H9 (cell line): ENCODE measurements at regions not wholly inside any gene's neighbourhood (a gene's known extent, or its start where the extent isn't known, plus 50 kb on each side); places are given as distances from the start of the nearest gene placed in this dataset.

ENCODE experiments used
- DNase-seq: peaks from one replicate; pipeline ENCODE4 v3.0.0-alpha.2; 2017
- H2AFZ ChIP-seq: one replicate; pipeline ENCODE4 v1.6.1; 2013; ENCODE audit warnings: mild to moderate bottlenecking, low read length, control low read depth, moderate library complexity
- H2AK5ac ChIP-seq: 2 replicates; pipeline ENCODE4 v1.6.1; 2013; ENCODE audit warnings: low read length, control low read depth, mixed read lengths; ENCODE audit not compliant: insufficient read length
- H2BK120ac ChIP-seq: one replicate; pipeline ENCODE4 v1.6.1; 2013; ENCODE audit warnings: low read depth, mild to moderate bottlenecking, low read length, control low read depth, inconsistent platforms; ENCODE audit not compliant: poor library complexity, severe bottlenecking
- H2BK12ac ChIP-seq: 2 replicates; pipeline ENCODE4 v1.6.1; 2013; ENCODE audit warnings: low read length, control low read depth, mixed read lengths, low read depth; ENCODE audit not compliant: insufficient read length
- H2BK15ac ChIP-seq: 2 replicates; pipeline ENCODE4 v1.6.1; 2013; ENCODE audit warnings: low read depth, low read length, control low read depth
- H2BK20ac ChIP-seq: one replicate; pipeline ENCODE4 v1.6.1; 2013; ENCODE audit warnings: low read depth, mild to moderate bottlenecking, low read length, control low read depth, inconsistent platforms; ENCODE audit not compliant: poor library complexity, severe bottlenecking
- H2BK5ac ChIP-seq: 2 replicates; pipeline ENCODE4 v1.6.1; 2013; ENCODE audit warnings: low read length, control low read depth, mixed read lengths; ENCODE audit not compliant: insufficient read length
- H3K14ac ChIP-seq: 2 replicates; pipeline ENCODE4 v1.6.1; 2013; ENCODE audit warnings: low read length, control low read depth; ENCODE audit not compliant: insufficient read depth
- H3K18ac ChIP-seq: 2 replicates; pipeline ENCODE4 v1.6.1; 2013; ENCODE audit warnings: low read depth, mild to moderate bottlenecking, mixed read lengths, low read length, control low read depth; ENCODE audit not compliant: insufficient read length
- H3K23ac ChIP-seq: 2 replicates; pipeline ENCODE4 v1.6.1; 2013; ENCODE audit warnings: low read length, control low read depth, mixed read lengths, low read depth; ENCODE audit not compliant: insufficient read length
- H3K23me2 ChIP-seq: 2 replicates; pipeline ENCODE4 v1.6.1; 2013; ENCODE audit warnings: low read depth, mild to moderate bottlenecking, mixed read lengths, low read length, control low read depth; ENCODE audit not compliant: insufficient read length, poor library complexity, severe bottlenecking
- H3K27ac ChIP-seq: 2 replicates; pipeline ENCODE4 v1.5.1; 2013; ENCODE audit warnings: low read length, control low read depth, mixed read lengths, low read depth; ENCODE audit not compliant: insufficient read length
- H3K27me3 ChIP-seq: 2 replicates; pipeline ENCODE4 v1.6.1; 2013; ENCODE audit warnings: low read length, control low read depth, inconsistent platforms; ENCODE audit not compliant: insufficient read depth
- H3K4ac ChIP-seq: 2 replicates; pipeline ENCODE4 v1.6.1; 2013; ENCODE audit warnings: low read depth, mild to moderate bottlenecking, control low read depth, inconsistent platforms, low read length, moderate library complexity
- H3K4me1 ChIP-seq: 2 replicates; pipeline ENCODE4 v1.6.1; 2013; ENCODE audit warnings: low read length, control low read depth, inconsistent platforms; ENCODE audit not compliant: insufficient read depth
- H3K4me2 ChIP-seq: 2 replicates; pipeline ENCODE4 v1.6.1; 2013; ENCODE audit warnings: low read length, control low read depth, mixed read lengths; ENCODE audit not compliant: insufficient read length, insufficient read depth
- H3K56ac ChIP-seq: 2 replicates; pipeline ENCODE4 v1.6.1; 2013; ENCODE audit warnings: low read depth, mild to moderate bottlenecking, mixed read lengths, low read length, control low read depth; ENCODE audit not compliant: insufficient read length
- H3K79me1 ChIP-seq: 2 replicates; pipeline ENCODE4 v1.6.1; 2013; ENCODE audit warnings: low read depth, mild to moderate bottlenecking, moderate library complexity, low read length, control low read depth, inconsistent platforms; ENCODE audit not compliant: insufficient read depth, poor library complexity, severe bottlenecking
- H3K79me2 ChIP-seq: 2 replicates; pipeline ENCODE4 v1.6.1; 2013; ENCODE audit warnings: low read length, control low read depth, inconsistent platforms; ENCODE audit not compliant: insufficient read depth
- H3K9ac ChIP-seq: 2 replicates; pipeline ENCODE4 v1.6.1; 2013; ENCODE audit warnings: low read length, control low read depth, mixed read lengths; ENCODE audit not compliant: insufficient read length; ENCODE audit errors: extremely low read depth
- H3K9me3 ChIP-seq: one replicate; pipeline ENCODE4 v1.6.1; 2013; ENCODE audit warnings: low read depth, low read length, inconsistent platforms; ENCODE audit not compliant: control insufficient read depth
- H3T11ph ChIP-seq: one replicate; pipeline ENCODE4 v1.6.1; 2013; ENCODE audit warnings: mild to moderate bottlenecking, low read length, control low read depth, inconsistent platforms
- H4K20me1 ChIP-seq: one replicate; pipeline ENCODE4 v1.6.1; 2013; ENCODE audit not compliant: control insufficient read depth, insufficient read length, insufficient read depth
- H4K5ac ChIP-seq: 2 replicates; pipeline ENCODE4 v1.6.1; 2013; ENCODE audit warnings: low read depth, mild to moderate bottlenecking, mixed read lengths, low read length, control low read depth; ENCODE audit not compliant: insufficient read length
- H4K8ac ChIP-seq: replicated peaks from 2 replicates; pipeline ENCODE4 v1.6.1; 2013; ENCODE audit warnings: low read length, control low read depth, mixed read lengths, low read depth; ENCODE audit not compliant: insufficient read length
- H4K91ac ChIP-seq: 2 replicates; pipeline ENCODE4 v1.6.1; 2013; ENCODE audit warnings: low read depth, mild to moderate bottlenecking, moderate library complexity, mixed read lengths, low read length, control low read depth; ENCODE audit not compliant: insufficient read length
- H3K27ac Mint-ChIP-seq, 3 experiments: 2 replicates in 2 of 3; 3 replicates in 1 of 3; pipeline ENCODE4 v1.8.0; 2020 to 2021; ENCODE audit warnings: mixed read lengths in 3 of 3, mild to moderate bottlenecking in 1 of 3, moderate library complexity in 1 of 3
- H3K27me3 Mint-ChIP-seq: 2 replicates; pipeline ENCODE4 v1.8.0; 2021; ENCODE audit warnings: low read depth, mild to moderate bottlenecking, moderate library complexity, mixed read lengths
- H3K36me3 Mint-ChIP-seq, 3 experiments: 2 replicates in 2 of 3; 3 replicates in 1 of 3; pipeline ENCODE4 v1.8.0; 2020 to 2021; ENCODE audit warnings: low read depth in 3 of 3, mixed read lengths in 3 of 3; ENCODE audit not compliant: insufficient read depth in 1 of 3
- H3K4me1 Mint-ChIP-seq, 2 experiments: 2 replicates each; pipeline ENCODE4 v1.8.0; 2020; ENCODE audit warnings: mixed read lengths in 2 of 2
- H3K4me3 Mint-ChIP-seq, 2 experiments: 2 replicates in 1 of 2; 3 replicates in 1 of 2; pipeline ENCODE4 v1.8.0; 2020 to 2021; ENCODE audit warnings: mild to moderate bottlenecking in 2 of 2, mixed read lengths in 2 of 2, moderate library complexity in 1 of 2
- H3K9me3 Mint-ChIP-seq, 2 experiments: 2 replicates in 1 of 2; 3 replicates in 1 of 2; pipeline ENCODE4 v1.8.0; 2020; ENCODE audit warnings: mild to moderate bottlenecking in 2 of 2, mixed read lengths in 2 of 2, moderate library complexity in 1 of 2
- CTCF ChIP-seq: fragments of 200-600 bp; sonication (generic); conservative IDR thresholded peaks from 3 replicates; pipeline ENCODE4 v1.8.0; 2021; ENCODE audit warnings: antibody characterized with exemption, mild to moderate bottlenecking
- WGBS: extraction: QIAGEN DNeasy Blood & Tissue Kit; methylation state at CpG from one replicate; pipeline ENCODE4 v1.1.7; 2013; ENCODE audit warnings: missing lambda C conversion rate, low lambda C conversion rate, mixed read lengths; ENCODE audit not compliant: insufficient read length; ENCODE audit errors: extremely low coverage; 5-methylcytosine and 5-hydroxymethylcytosine counted together

DNA sequence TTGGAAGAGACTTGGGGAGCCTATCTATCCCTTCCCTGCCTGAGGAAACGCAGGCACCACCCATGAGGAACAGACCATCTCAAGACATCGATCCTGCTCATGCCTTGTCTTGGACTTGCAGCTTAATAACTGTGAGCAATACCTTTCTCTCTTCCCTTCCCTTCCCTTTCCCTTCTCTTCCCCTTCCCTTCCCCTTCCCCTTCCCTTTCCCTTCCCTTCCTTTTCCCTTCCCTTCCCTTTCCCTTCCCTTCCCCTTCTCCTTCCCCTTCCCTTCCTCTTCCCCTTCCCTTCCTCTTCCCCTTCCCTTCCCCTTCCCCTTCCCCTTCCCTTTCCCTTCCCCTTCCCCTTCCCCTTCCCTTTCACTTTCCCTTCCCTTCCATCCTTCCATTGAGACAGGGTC is 650.7 kb upstream of the SOX11 start:
- H4K20me1 ChIP-seq, result no peaks in the 10 kb centered on the region
- Mint-ChIP-seq H3K36me3 (no peaks in the 10 kb centered on the region), H3K4me3 (no peak overlapping the region), H3K27me3 (no peaks in the 10 kb centered on the region), H3K27ac (no peak overlapping the region), H3K4me1 (no peaks in the 10 kb centered on the region), H3K9me3 (no peaks in the 10 kb centered on the region)
- H3K23me2 ChIP-seq, result no peaks in the 10 kb centered on the region
- H3K9ac ChIP-seq, result no peak overlapping the region
- H3K4ac ChIP-seq, result no peak overlapping the region
- H3K79me1 ChIP-seq, result no peaks in the 10 kb centered on the region
- H4K5ac ChIP-seq, result no peak overlapping the region
- H2BK15ac ChIP-seq, result no peak overlapping the region
- H3K23ac ChIP-seq, result no peak overlapping the region
- H3K4me2 ChIP-seq, result no peak overlapping the region
- H3K56ac ChIP-seq, result no peak overlapping the region
- H2AK5ac ChIP-seq, result no peak overlapping the region
- H3K18ac ChIP-seq, result no peak overlapping the region
- no peak overlapping the region for H3K14ac ChIP-seq
- no peak overlapping the region for H4K91ac ChIP-seq
- H2BK12ac ChIP-seq, result no peak overlapping the region
- no CpG with 5 or more reads among the region's 2 CpGs for WGBS
- no peaks in the 10 kb centered on the region for H3K4me1 ChIP-seq
- H3K79me2 ChIP-seq, result no peaks in the 10 kb centered on the region
- H2BK120ac ChIP-seq, result no peak overlapping the region
- H2BK5ac ChIP-seq, result no peak overlapping the region
- no peak overlapping the region for H2BK20ac ChIP-seq
- H3K9me3 ChIP-seq, result no peaks in the 10 kb centered on the region
- no peak for DNase-seq
- no peak overlapping the region for H3K27ac ChIP-seq
- H3T11ph ChIP-seq, result no peak overlapping the region
- H3K27me3 ChIP-seq, result no peaks in the 10 kb centered on the region
- no peak overlapping the region for H2AFZ ChIP-seq
- no peak overlapping the region for H4K8ac ChIP-seq
- TF ChIP-seq CTCF, result no peak
